ENCODE measurements at regions not wholly inside any gene's neighbourhood (a gene's known extent, or its start where the extent isn't known, plus 50 kb on each side); places are given as distances from the start of the nearest gene placed in this dataset.

DNA sequence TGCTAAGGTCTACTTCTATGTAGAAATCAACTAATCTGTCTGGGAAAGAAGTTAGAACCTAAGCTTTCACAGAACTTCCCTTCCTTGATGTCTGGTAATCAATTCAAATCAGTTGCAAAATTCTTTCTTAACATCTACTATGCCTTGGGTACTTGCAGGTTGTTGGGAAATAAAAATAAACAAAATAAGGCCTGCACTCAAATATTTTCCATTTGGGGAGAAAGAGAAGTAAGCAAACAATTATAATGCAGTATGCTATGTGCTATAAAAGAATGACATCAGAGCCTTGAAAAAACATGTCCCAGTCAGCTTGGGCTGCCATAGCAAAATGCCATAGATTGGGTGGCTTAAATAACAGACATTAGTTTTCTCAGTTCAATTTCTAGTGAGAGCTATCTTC, 425.9 kb upstream of the DCN start:
- DNase-seq, result no peak

DNA sequence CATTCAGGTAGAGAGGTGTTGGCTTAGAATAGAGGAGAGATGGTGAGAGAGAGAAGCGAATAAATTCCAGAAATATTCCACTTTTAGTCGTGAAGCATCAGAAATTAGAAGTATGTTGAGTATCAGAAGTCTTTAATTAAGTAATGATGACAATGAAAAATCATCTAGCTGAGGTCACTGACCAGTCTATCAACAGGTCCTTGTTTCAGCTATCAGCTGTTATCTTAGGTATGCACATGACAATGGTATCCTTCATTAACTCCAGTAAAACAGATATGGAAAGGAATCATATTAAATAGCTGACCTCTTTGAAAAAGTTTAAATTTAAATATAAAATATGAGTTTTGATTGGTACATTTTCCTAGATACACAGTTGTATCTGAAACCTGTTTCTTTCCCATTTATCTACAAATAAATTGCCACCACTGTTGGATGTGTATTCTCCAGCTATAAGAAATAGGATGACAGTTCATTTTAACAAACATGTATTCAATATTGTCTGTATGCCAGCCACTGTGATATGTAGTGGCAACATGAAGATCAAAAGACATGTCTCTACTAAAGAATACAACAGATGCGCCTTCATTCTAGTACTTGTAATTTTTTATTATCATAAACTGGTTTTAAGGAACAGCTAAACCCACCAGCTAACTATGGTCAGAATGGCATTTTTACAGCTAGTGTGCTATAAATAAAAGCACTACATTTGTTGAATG, 424.2 kb upstream of the DCN start:
- DNase-seq, result no peak

DNA sequence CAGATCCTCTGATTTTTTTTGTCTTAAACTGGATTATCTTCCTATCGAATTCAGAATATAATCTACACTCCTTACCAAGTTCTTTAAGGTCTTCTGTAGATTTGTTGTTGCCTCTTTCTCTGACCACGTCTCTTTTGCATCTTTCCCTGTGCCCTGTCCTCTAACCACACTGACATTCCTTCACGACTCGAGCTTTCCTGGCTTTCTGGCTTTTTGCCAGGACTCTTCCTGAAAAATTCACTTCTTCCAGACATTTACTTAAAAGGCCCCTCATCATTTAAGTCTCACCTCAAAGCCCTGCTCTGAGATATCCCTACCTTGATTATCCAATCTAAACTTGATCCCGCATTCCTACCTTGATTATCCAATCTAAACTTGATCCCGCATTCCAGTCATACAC, 422.3 kb upstream of the DCN start:
- DNase-seq, result no peak

DNA sequence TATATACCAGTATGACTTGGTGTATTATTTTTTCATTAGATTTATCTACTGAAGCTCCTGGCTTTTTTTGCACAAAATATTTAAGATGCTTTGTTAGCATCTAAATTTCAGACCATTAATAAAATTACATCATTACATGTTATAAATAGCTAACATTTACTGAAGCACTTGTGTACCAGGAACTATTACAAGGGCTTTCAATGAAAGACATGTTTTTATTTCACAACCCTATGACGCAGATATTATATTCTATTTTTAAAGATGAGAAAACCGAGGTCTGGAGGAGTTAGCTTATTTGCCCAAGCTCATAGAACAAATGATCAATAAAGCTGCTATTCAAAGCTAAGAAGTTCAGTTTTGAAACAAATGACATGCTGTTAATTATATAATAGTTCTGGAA, 420.4 kb upstream of the DCN start:
- DNase-seq, result no peak

DNA sequence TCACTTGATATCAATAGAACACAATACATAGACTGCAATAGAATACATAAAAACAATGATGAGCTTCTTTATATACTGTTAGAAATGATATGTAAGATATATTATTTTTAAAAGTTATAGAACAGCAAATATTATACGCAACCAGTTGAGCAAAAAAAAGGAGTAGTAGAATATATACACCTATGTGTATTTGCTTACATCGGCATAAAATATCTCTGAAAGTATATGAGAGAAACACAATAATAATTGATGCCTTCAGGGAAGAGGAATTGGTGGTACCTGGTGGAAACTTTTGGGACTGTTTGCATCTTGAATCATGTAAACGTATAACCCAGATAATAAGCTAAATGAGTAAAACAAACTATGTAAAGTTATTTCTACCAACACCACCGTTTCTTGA, 418.4 kb upstream of the DCN start:
- DNase-seq, result no peak

DNA sequence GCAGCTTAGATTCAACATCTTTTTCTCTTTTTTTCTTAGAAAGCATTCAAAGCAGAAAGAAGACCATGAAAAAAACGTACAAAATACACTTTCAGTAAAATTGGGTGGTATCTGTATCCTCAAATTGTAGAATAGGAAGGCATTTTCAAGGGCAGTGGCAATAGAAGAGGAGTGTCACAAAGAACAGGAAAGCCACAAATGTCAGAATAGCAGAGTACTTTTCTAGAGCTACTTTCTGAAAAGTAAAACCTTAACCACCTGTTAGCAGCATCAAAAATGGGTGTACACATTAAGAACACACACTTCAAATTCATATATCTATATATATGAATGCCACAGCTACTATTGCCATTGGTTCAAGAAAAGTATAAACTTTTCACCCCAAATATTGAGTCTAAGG, 412.1 kb upstream of the DCN start:
- no peak for DNase-seq

DNA sequence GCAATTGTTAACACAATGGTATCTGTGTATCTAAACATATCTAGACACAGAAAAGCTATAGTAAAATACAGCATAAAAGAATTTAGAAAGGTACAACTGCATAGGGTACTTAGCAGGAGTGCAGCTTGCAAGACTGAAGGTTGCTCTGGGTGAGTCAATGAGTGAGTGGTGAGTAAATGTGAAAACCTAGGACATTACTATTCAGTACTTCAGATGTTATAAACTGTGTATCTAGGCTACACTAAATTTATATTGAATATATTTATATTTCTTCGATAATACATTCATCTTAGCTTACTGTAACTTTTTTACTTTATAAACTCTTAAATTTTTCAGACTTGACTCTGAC, 409.0 kb upstream of the DCN start:
- DNase-seq, result no peak

DNA sequence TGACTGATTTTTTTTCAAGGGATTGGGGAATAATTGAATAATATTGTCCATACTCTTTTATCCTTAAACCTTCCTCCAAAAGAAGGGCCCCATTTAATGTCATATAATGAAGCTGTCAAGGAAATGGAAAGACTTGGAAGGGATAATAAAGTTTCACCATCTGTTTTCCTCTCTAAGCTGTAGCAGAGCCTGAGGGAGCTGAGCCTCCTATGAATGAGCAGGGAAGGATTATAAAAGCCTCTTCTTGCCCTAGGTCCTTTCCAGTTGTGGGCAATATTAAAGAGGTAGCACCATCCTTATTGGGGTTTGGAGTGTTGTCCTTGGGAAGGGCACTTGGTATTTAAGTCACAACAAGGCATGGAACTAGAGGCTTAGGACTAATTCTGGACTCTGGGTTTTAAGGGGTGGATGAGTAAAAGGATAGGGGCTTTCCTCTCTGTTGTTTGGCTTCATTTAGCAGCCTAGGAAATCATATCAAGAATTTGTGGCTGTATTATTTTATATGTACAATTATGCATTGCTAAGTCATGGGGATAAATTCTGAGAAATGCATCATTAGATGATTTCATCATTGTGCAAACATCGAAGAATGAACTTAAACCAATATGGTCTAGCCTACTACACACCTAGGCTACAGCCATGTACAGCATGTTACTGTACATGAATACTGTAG, 408.5 kb upstream of the DCN start:
- DNase-seq, result no peak

DNA sequence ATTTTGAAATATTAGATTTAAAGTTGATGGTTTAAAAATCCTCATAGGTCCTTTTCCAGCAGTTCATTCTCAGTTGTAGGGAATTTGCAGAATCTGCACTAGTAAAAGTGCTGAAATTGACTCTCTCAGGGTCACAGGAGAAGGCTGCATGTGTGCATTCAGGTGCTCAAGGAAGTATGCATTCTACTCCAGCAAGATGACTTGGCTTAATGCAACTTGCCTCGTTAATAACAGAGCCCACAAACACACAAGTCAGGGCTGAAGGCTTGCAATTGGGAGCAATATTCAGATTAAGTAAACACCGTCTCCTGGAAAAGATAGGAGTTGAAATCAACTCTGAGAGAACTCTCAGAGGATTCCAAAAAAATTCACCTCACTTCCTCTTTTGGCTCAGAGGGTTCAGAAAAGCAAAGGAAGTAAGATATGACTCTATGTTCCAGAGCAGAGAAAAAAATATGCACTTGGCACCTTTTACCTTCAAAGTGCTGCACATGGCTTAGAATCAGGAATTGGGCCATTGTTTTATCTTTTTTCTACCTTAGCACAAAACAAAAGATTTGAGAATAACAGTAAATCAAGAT, 406.3 kb upstream of the DCN start:
- DNase-seq, result no peak

DNA sequence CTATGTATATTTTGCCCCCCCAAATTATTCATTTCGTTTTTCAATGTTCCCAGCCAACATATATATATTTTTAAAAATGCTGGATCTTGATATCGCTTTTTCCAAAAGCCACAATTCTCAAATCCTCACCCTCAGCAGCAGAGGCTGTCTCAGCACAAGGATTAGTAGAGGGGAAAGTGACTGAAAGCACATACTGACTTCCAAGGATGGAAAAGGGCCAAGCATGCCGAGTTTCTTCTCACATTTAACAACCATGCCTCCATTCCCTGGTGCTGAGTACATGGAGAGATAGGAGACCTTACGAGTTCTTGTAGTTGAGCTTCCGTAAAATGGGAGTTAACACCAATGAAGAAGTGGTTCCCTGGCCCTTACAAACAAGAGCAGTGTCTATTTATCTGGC, 403.4 kb upstream of the DCN start:
- no peak for DNase-seq

DNA sequence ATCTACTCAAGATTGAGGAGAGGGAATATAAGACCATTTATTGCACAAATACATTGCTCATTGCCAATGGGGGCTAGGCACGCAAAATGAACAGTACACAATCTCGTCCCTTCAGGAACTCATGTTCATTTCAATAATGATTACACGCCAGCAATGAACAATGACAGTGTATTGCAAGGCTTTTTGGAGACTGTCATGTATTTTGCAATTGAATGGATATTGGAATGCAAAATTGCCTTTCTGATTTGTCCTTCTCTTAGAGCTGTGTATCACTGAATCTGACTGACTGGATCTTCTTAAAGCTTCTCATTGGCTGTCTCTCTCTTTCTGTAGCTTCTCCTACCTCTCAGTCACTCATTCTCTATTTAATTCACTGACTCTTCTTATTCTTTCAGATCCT, 400.2 kb upstream of the DCN start:
- DNase-seq, result no peak

DNA sequence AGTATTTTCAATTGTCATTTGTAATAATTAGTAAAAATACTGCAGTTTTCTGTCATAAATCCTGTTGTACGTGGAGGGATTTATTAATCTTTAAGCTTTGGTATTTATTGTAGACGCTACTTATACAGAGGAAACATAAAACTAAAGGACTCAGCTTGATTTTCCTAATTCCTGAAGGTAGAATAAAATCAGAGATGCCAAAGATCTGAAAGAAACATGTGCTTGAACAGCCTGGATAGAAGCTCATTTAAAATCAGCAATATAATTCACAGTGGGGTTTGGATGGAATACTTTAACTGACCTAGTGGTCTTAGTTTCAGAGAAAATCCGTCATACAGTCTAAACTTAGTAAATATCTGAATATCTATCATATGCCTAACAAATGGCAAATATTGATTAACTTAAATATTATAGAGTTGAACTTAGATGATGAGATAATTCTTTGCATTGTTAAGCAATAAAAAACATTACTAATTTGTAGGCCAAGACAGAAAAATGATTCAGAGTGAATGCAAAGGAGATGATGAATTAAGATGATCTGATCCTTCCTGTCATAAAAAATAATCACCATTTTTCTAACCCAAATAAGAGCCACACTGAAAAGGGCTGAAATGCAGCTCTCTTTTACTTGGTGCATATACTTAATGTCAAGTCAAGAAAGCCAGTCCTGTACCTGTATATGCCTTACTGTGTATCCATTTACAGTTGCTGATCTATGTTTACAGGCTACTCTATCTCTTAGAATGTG, 397.1 kb upstream of the DCN start:
- DNase-seq, result no peak

DNA sequence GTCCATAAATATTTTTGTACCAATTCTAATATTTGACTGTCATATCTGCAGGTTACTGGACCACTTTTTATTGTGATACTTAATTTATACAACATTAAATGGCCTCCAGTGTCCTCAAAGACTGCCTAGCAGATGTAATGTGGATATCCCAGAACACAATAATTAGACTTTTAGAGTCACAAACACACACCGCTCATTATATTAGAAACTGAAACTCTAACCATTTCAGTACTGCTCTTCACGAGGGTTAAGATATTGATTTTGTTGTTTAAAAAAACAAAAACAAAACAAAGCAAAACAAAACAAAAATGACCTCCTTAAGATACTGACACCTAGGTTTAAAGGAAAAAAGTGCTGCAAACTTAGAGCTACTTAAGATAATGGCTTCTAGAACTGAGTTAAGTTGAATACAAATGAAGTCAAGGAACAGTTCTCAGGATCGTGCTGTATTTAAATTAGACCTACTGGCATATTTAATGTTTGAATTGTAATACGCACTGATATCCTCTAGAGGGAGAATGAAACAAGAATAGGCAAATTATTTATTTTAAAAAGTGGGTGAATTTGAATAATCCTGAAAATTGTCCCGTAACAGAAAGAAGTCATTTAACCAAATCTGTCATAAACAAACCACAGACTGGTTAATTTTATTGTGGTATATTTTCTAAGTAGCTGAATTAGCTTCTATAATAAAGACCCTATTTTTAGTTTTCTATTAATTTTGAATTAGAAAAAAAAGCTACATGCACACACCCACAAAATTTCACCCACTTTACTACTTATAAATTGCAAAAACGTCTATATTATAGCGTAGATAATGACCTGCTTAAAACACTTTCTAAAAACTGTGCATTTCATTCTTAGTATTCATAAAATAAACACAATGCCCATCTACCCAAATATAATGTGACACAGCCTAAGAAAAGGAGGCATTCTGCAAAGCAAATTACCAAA, 395.2 kb upstream of the DCN start:
- DNase-seq, result no peak

DNA sequence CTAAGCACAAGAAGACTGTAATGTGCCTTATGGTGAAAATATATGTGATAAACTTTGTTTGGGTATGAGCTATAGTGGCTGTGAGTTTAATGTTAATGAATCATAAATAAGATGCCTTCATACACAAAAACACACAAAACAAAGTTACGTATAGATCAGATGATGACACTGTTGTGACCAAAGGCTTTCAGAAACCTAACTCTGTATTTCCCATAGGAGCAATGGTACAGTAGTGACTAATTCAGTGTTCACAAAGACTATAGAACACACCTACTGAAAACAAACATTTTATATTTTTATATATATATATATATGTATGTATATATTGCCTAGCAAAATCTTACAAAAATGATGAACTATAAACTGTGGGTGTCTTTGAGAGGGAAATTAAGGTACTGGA, 393.8 kb upstream of the DCN start:
- no peak for DNase-seq

DNA sequence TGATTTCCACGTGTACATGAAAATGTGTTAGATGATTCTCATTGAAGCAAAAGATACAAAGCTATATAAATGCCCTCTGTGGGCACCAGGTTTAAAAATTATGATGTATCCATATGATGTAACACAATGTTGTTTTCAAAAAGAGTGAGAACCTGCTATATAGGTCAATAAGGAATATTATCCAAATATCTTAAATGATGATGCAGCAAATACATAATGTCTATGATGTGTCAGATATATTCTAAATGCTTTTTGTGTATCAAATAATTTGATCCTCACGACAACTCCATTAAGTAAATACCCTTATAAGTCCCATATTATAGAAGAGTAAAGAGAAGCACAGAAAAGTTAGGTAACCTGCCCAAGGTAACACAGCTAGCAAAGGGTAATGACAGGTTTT, 393.0 kb upstream of the DCN start:
- DNase-seq, result no peak

DNA sequence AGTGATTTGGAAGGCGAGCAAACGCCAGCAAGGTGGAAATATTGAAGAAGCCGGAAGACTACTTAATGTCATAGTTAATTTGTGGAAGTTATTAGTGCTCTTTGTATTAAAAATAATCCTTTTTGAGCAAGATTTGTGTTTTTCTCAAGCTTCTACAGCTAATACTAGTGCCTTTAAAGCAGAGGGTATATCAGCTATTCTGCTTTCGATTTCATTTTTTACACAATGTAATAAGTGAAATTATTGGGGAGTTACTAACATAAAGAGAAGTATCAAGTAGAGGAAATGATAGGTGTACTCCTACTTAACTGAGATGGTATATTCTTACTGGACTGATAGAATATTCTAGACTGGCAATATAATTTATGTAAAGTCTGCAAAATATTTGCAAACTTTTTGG, 392.4 kb upstream of the DCN start:
- no peak for DNase-seq

DNA sequence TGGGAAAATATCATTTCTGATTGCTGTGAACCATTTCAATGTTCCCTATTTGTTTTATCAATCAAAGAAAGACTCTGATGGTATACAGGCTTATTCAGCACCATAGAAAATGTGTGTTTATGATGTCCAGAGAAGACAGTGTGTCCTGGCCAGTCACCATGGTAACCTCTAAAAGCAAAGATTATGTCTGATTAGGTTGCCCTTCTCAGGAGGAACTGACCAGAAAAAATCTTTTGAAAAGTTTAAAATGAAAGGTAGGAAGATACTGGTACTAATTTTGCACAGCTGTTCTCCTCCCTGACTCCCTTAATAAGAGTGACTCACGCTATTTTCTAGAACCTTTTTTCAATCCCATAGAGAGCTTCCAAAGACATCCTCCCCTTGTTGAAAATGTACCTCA, 391.8 kb upstream of the DCN start:
- no peak for DNase-seq

DNA sequence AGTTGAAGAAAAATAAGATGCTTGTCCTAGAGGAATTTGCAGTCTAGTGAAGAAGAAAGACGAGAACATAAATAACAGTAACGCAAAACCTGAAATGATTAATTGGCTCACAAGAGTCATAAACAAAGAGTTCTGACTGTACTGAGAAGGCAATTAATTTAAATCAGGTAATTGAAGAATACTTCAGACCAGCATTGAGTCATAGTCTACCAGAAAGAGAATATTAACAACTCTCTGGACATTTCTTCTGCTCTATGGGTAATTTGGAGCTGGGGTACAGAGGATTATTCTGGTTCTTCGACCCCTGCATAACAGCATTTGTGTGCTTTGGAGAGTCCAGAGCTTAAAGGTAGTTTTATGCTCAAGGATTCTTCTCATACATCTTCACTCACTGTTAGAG, 390.3 kb upstream of the DCN start:
- DNase-seq, result no peak

DNA sequence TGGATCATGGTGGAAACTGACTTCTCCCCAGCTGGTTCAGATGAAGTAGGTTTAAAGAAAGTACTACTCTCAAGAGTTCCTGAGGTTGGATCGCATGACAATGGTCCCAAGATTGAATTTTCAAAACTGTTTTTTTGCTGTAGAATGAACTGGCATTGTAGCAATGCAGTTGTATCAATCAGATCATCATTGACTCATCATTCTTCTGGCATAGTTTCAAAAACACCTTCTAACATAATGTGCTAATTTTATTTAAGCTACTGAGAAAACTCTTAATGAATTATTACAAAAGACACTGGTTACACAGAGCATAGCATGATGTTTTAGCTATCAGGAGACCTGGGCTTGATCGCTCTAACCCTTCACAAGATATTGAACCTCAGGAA, 384.5 kb upstream of the DCN start:
- no peak for DNase-seq

DNA sequence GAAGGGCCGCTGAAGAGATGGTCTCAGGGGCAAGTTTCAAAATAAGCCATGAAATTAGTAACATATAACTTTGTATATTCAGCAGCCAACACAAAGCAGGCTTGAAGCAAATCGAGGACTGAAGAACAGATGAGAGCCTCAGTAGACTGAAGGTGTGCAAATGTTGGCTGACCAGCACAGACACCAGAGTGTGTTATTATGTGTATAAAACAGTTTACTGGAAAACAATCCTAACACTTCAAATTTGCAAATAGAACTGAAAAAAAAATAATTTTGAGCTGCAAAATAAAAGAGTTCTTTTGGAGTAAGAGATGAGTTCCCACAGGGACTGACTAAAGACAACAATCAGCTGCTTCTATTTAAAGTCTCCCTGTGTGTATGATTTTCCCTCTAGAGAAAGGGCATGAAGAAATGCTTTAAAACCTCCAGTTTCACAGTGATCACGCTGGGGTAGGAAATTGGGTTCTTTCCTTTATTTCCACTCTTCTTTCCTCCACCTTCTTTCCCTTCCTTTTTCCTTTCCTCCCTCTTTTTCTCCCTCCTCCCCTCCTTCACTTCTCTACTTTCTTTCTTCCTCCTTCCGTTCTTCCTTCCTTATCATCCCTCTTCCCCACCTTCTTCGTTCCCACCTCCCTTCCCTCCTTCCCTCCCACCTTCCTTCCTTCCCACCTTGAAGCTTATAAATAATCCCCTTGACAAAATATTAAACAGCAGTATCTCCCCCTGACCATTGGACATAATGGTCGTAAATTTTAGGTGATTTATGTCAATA, 383.9 kb upstream of the DCN start:
- no peak for DNase-seq

DNA sequence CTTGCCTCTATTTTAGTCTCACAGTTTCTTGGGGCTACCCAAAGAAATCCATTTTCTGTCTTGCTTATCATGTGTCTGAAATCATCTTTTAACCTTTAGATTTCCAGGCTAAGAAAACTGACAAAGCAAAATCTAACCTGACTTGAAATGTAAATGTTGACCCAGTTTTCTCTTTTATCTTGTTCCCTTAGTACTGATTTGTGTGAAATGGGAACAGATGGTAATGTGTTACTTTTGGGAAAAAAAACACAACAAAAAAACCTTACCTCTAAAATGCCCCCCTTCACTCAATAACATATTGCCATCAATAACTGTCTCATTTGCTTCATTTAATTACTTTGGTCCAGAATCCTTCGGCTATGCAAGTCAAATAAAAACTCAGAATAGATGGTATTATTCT, 383.2 kb upstream of the DCN start:
- DNase-seq, result no peak

DNA sequence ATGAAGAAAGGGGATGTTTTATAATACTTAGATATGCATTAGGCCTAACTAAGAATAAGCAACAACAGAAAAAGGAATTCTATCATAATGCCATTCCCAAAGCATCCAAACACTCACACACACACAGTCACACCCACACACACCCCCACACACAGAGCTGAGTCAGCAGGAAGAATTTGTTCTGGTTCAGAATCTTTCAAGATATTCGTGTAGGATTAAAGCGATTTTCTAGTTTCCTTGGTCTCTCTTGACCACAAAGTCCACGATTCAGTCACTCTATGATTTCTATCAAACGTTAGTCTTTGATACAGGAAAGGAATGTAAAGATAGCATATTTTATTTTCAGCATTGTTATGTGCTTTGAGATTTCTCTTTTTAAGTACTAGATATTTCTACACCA, 382.6 kb upstream of the DCN start:
- DNase-seq, result peak; percentile 50

Measured in stimulated activated CD4-positive, alpha-beta T cell treated with anti-CD3 and anti-CD28 coated beads, Interleukin-15, amount 100 ng/mL, for 24 hours (primary cell).